Peyer's patch (tissue), 4 donors: ENCODE measurements at regions not wholly inside any gene's neighbourhood (a gene's known extent, or its start where the extent isn't known, plus 50 kb on each side); places are given as distances from the start of the nearest gene placed in this dataset.

Experiments used
- CTCF ChIP-seq, 6 experiments: fragments of 450-650 bp in 4 of 6; fragments of 200-600 bp in 2 of 6; sonication (generic) in 1 of 6; IDR thresholded peaks; one replicate each; pipeline ENCODE4 v1.5.1; 2017 to 2019; ENCODE audit warnings: antibody characterized with exemption in 6 of 6, mild to moderate bottlenecking in 3 of 6, moderate library complexity in 1 of 6
- POLR2A ChIP-seq, 2 donors: fragments of 450-650 bp; IDR thresholded peaks; one replicate each; pipeline ENCODE4 v1.5.1; 2017; ENCODE audit warnings: antibody characterized with exemption in 2 of 2, mild to moderate bottlenecking in 2 of 2, moderate library complexity in 2 of 2

GRCh38 chr12:18849080-18849479 lies 111.2 kb downstream of the CAPZA3 start:
- TF ChIP-seq CTCF (IDR thresholded peaks at IDR 0.05) = no peak
- TF ChIP-seq POLR2A (IDR thresholded peaks at IDR 0.05) = no peak
